ENCODE measurements at regions not wholly inside any gene's neighbourhood (a gene's known extent, or its start where the extent isn't known, plus 50 kb on each side); places are given as distances from the start of the nearest gene placed in this dataset.
A peak's percentile ranks its signal among the peaks of the same experiment; 100 is the strongest.

GRCh38 chr10:78577712-78578111 is 491.1 kb upstream of the ZMIZ1 start:
- TF ChIP-seq YY1 (IDR thresholded peaks at IDR 0.05; ENCODE audit: low read depth) (no peak), CREB1 (IDR thresholded peaks at IDR 0.05; ENCODE audit: low read depth) (no peak), TAF1 (IDR thresholded peaks at IDR 0.05; ENCODE audit: low read depth) (no peak), EP300 (IDR thresholded peaks at IDR 0.05; ENCODE audit: borderline replicate concordance) (no peak), USF1 (IDR thresholded peaks at IDR 0.05) (no peak), TCF12 (IDR thresholded peaks at IDR 0.05; ENCODE audit: low read depth) (no peak), REST (IDR thresholded peaks at IDR 0.05; ENCODE audit: low read depth) (no peak), ZBTB7A (IDR thresholded peaks at IDR 0.05; ENCODE audit: low read depth) (no peak), RAD21 (IDR thresholded peaks at IDR 0.05; ENCODE audit: low read depth) (no peak), FOXM1 (IDR thresholded peaks at IDR 0.05; ENCODE audit: borderline replicate concordance, low read depth) (no peak), EGR1 (IDR thresholded peaks at IDR 0.05) (no peak), MAX (IDR thresholded peaks at IDR 0.05) (no peak)

GRCh38 chr10:78578929-78579328 is 489.8 kb upstream of the ZMIZ1 start:
- TF ChIP-seq NFIC (IDR thresholded peaks at IDR 0.05): no peak
- no peak for TF ChIP-seq CREB1 (IDR thresholded peaks at IDR 0.05; ENCODE audit: low read depth)
- no peak for TF ChIP-seq ZBTB7A (IDR thresholded peaks at IDR 0.05; ENCODE audit: low read depth)
- TF ChIP-seq YY1 (IDR thresholded peaks at IDR 0.05; ENCODE audit: low read depth): no peak
- no peak for TF ChIP-seq MAX (IDR thresholded peaks at IDR 0.05)
- no peak for TF ChIP-seq RAD21 (IDR thresholded peaks at IDR 0.05; ENCODE audit: low read depth)
- TF ChIP-seq EP300 (IDR thresholded peaks at IDR 0.05; ENCODE audit: borderline replicate concordance): no peak
- TF ChIP-seq TCF12 (IDR thresholded peaks at IDR 0.05; ENCODE audit: low read depth): no peak
- TF ChIP-seq TAF1 (IDR thresholded peaks at IDR 0.05; ENCODE audit: low read depth): no peak
- no peak for TF ChIP-seq EGR1 (IDR thresholded peaks at IDR 0.05)
- TF ChIP-seq TEAD4 (IDR thresholded peaks at IDR 0.05): no peak
- TF ChIP-seq REST (IDR thresholded peaks at IDR 0.05; ENCODE audit: low read depth): no peak
- no peak for TF ChIP-seq USF1 (IDR thresholded peaks at IDR 0.05)
- TF ChIP-seq FOXM1 (IDR thresholded peaks at IDR 0.05; ENCODE audit: borderline replicate concordance, low read depth): no peak
- no peak for TF ChIP-seq CEBPB (IDR thresholded peaks at IDR 0.05)

GRCh38 chr10:78579576-78579975 is 489.2 kb upstream of the ZMIZ1 start:
- no peak for TF ChIP-seq USF1 (IDR thresholded peaks at IDR 0.05)
- TF ChIP-seq REST (IDR thresholded peaks at IDR 0.05; ENCODE audit: low read depth): no peak
- no peak for TF ChIP-seq FOXM1 (IDR thresholded peaks at IDR 0.05; ENCODE audit: borderline replicate concordance, low read depth)
- no peak for TF ChIP-seq MAX (IDR thresholded peaks at IDR 0.05)
- no peak for TF ChIP-seq NFIC (IDR thresholded peaks at IDR 0.05)
- TF ChIP-seq TCF12 (IDR thresholded peaks at IDR 0.05; ENCODE audit: low read depth): no peak
- TF ChIP-seq TAF1 (IDR thresholded peaks at IDR 0.05; ENCODE audit: low read depth): no peak

- TF ChIP-seq EP300 (IDR thresholded peaks at IDR 0.05; ENCODE audit: borderline replicate concordance) (peak; percentile 46; the same call in 1 of the 2 replicates), RAD21 (IDR thresholded peaks at IDR 0.05; ENCODE audit: low read depth) (peak; percentile 12; the same call in 1 of the 2 replicates), TEAD4 (IDR thresholded peaks at IDR 0.05) (peak; percentile 27; the same call in 1 of the 2 replicates), USF1 (IDR thresholded peaks at IDR 0.05) (no peak), NFIC (IDR thresholded peaks at IDR 0.05) (peak; percentile 98), YY1 (IDR thresholded peaks at IDR 0.05; ENCODE audit: low read depth) (peak; percentile 83), TAF1 (IDR thresholded peaks at IDR 0.05; ENCODE audit: low read depth) (no peak)
Observed at GRCh38 chr10:78579995-78580394, 488.8 kb upstream of the ZMIZ1 start.

Measured in Ishikawa (cell line).